Large intestine (tissue), 3 donors: ENCODE measurements at regions not wholly inside any gene's neighbourhood (a gene's known extent, or its start where the extent isn't known, plus 50 kb on each side); places are given as distances from the start of the nearest gene placed in this dataset.
A peak's percentile ranks its signal among the peaks of the same experiment; 100 is the strongest.

Experiments
- DNase-seq, 2 donors: peaks; one replicate each; pipeline versions ENCODE4 v3.0.0 to v3.0.0-alpha.2; 2013
- H3K27ac ChIP-seq: one replicate; pipeline ENCODE4 v1.5.1; 2013; ENCODE audit warnings: low read length
- H3K27me3 ChIP-seq: 2 replicates; pipeline ENCODE4 v1.6.1; 2013; ENCODE audit warnings: low read length; ENCODE audit not compliant: control insufficient read depth, insufficient read depth
- H3K36me3 ChIP-seq: 2 replicates; pipeline ENCODE4 v1.6.1; 2013; ENCODE audit warnings: low read length; ENCODE audit not compliant: control insufficient read depth, insufficient read depth
- H3K4me1 ChIP-seq: one replicate; pipeline ENCODE4 v1.6.1; 2013; ENCODE audit warnings: low read length; ENCODE audit not compliant: control insufficient read depth, insufficient read depth
- H3K4me3 ChIP-seq: one replicate; pipeline ENCODE4 v1.5.1; 2013; ENCODE audit warnings: low read length
- H3K9me3 ChIP-seq: one replicate; pipeline ENCODE4 v1.6.1; 2013; ENCODE audit warnings: mild to moderate bottlenecking, low read depth, low read length, moderate library complexity; ENCODE audit not compliant: control insufficient read depth
- WGBS: methylation state at CpG from one replicate; pipeline ENCODE4 v1.1.5; 2013; ENCODE audit warnings: low lambda C conversion rate; ENCODE audit not compliant: insufficient coverage; 5-methylcytosine and 5-hydroxymethylcytosine counted together

GRCh38 chr3:139236336-139236735 is 107.5 kb upstream of the MRPS22 start:
- Histone ChIP-seq H3K4me1 (no peaks in the 10 kb centered on the region), H3K36me3 (no peaks in the 10 kb centered on the region), H3K9me3 (no peaks in the 10 kb centered on the region), H3K4me3 (no peak overlapping the region), H3K27ac (no peak overlapping the region), H3K27me3 (peaks cover 14% of the 10 kb centered on the region)
- 80% methylated on average over 2 of the region's 3 CpGs for WGBS
- DNase-seq: no peak

GRCh38 chr3:139238281-139239030 is 105.4 kb upstream of the MRPS22 start:
- no peak overlapping the region for H3K27ac ChIP-seq
- DNase-seq: no peak
- no peaks in the 10 kb centered on the region for H3K4me1 ChIP-seq
- no peak overlapping the region for H3K4me3 ChIP-seq
- H3K9me3 ChIP-seq: no peaks in the 10 kb centered on the region
- no peaks in the 10 kb centered on the region for H3K36me3 ChIP-seq
- no CpG with 5 or more reads among the region's 12 CpGs for WGBS
- H3K27me3 ChIP-seq: peaks cover 17% of the 10 kb centered on the region

GRCh38 chr3:139239550-139239949 is 104.3 kb upstream of the MRPS22 start:
- no peak for DNase-seq
- Histone ChIP-seq H3K9me3 (no peaks in the 10 kb centered on the region), H3K27ac (no peak overlapping the region), H3K36me3 (no peaks in the 10 kb centered on the region), H3K4me3 (no peak overlapping the region), H3K4me1 (no peaks in the 10 kb centered on the region), H3K27me3 (peaks cover 17% of the 10 kb centered on the region)

- Histone ChIP-seq H3K9me3 (no peaks in the 10 kb centered on the region), H3K4me1 (no peaks in the 10 kb centered on the region), H3K4me3 (no peak overlapping the region), H3K27me3 (peaks cover 17% of the 10 kb centered on the region), H3K27ac (no peak overlapping the region), H3K36me3 (no peaks in the 10 kb centered on the region)
- WGBS: 100% methylated on average over 1 of the region's 2 CpGs
- DNase-seq: no peak
Observed at GRCh38 chr3:139241783-139242182, 102.0 kb upstream of the MRPS22 start.

GRCh38 chr3:139243710-139244109 is 100.1 kb upstream of the MRPS22 start:
- Histone ChIP-seq H3K4me3 (no peak overlapping the region), H3K4me1 (no peaks in the 10 kb centered on the region), H3K27ac (no peak overlapping the region), H3K27me3 (peaks cover 8% of the 10 kb centered on the region), H3K9me3 (no peaks in the 10 kb centered on the region), H3K36me3 (no peaks in the 10 kb centered on the region)
- no peak for DNase-seq
- no CpG with 5 or more reads among the region's 4 CpGs for WGBS

- WGBS: 60% methylated on average over 1 of the region's 4 CpGs
- Histone ChIP-seq H3K4me3 (no peak overlapping the region), H3K9me3 (no peaks in the 10 kb centered on the region), H3K27ac (no peak overlapping the region), H3K4me1 (no peaks in the 10 kb centered on the region), H3K36me3 (no peaks in the 10 kb centered on the region), H3K27me3 (peaks cover 4% of the 10 kb centered on the region)
- DNase-seq: no peak
Observed at GRCh38 chr3:139248593-139249255, 95.1 kb upstream of the MRPS22 start.

GRCh38 chr3:139251529-139251928 is 92.3 kb upstream of the MRPS22 start:
- no peaks in the 10 kb centered on the region for H3K9me3 ChIP-seq
- no CpG with 5 or more reads among the region's 4 CpGs for WGBS
- DNase-seq: peak in 1 of 2 donors; percentile 5
- no peak overlapping the region for H3K27ac ChIP-seq
- peaks cover 7% of the 10 kb centered on the region for H3K27me3 ChIP-seq
- no peaks in the 10 kb centered on the region for H3K4me1 ChIP-seq
- no peaks in the 10 kb centered on the region for H3K36me3 ChIP-seq
- no peak overlapping the region for H3K4me3 ChIP-seq

- H3K4me1 ChIP-seq: no peaks in the 10 kb centered on the region
- no peak for DNase-seq
- no peaks in the 10 kb centered on the region for H3K36me3 ChIP-seq
- no peak overlapping the region for H3K27ac ChIP-seq
- peaks cover 7% of the 10 kb centered on the region for H3K27me3 ChIP-seq
- 67% methylated on average over 1 of the region's 7 CpGs for WGBS
- no peaks in the 10 kb centered on the region for H3K9me3 ChIP-seq
- no peak overlapping the region for H3K4me3 ChIP-seq
Observed at GRCh38 chr3:139252719-139253118, 91.1 kb upstream of the MRPS22 start.

- Histone ChIP-seq H3K4me3 (no peak overlapping the region), H3K9me3 (no peaks in the 10 kb centered on the region), H3K27me3 (peaks cover 9% of the 10 kb centered on the region), H3K36me3 (no peaks in the 10 kb centered on the region), H3K27ac (no peak overlapping the region), H3K4me1 (no peaks in the 10 kb centered on the region)
- no peak for DNase-seq
- 66% methylated on average over 3 of the region's 4 CpGs for WGBS
Observed at GRCh38 chr3:139258276-139258675, 85.5 kb upstream of the MRPS22 start.

- Histone ChIP-seq H3K4me3 (no peak overlapping the region), H3K27ac (no peak overlapping the region), H3K9me3 (no peaks in the 10 kb centered on the region), H3K4me1 (no peaks in the 10 kb centered on the region), H3K27me3 (peaks cover 9% of the 10 kb centered on the region), H3K36me3 (no peaks in the 10 kb centered on the region)
- no peak for DNase-seq
- 71% methylated on average over 1 of the region's 2 CpGs for WGBS
Observed at GRCh38 chr3:139259398-139259797, 84.4 kb upstream of the MRPS22 start.

GRCh38 chr3:139260041-139260486 is 83.8 kb upstream of the MRPS22 start:
- no peaks in the 10 kb centered on the region for H3K9me3 ChIP-seq
- H3K36me3 ChIP-seq: no peaks in the 10 kb centered on the region
- peaks cover 7% of the 10 kb centered on the region for H3K27me3 ChIP-seq
- no peak overlapping the region for H3K4me3 ChIP-seq
- no CpG with 5 or more reads among the region's 3 CpGs for WGBS
- H3K27ac ChIP-seq: no peak overlapping the region
- H3K4me1 ChIP-seq: no peaks in the 10 kb centered on the region
- no peak for DNase-seq
